Fibroblast of the aortic adventitia (primary cell): ENCODE measurements at regions not wholly inside any gene's neighbourhood (a gene's known extent, or its start where the extent isn't known, plus 50 kb on each side); places are given as distances from the start of the nearest gene placed in this dataset.
A peak's percentile ranks its signal among the peaks of the same experiment; 100 is the strongest.
"Not testable (repeated sequence)": the region's sequence is repeated elsewhere in the genome, so short reads cannot be mapped to it uniquely, and the experiment has no call there.

ENCODE experiments used
- DNase-seq: peaks from one replicate; pipeline ENCODE4 v3.0.0-alpha.2; 2010; ENCODE audit warnings: low read depth
- H3K4me3 ChIP-seq: 2 replicates; pipeline ENCODE4 v1.5.1; 2011; ENCODE audit warnings: low read depth, mild to moderate bottlenecking, control low read depth, low read length, moderate library complexity
- TF ChIP-seq, protein P1 (sequence below): IDR thresholded peaks from 2 replicates; pipeline ENCODE4 v1.5.1; 2011; ENCODE audit warnings: mild to moderate bottlenecking, low read length, control low read depth, inconsistent platforms; ENCODE audit not compliant: insufficient read depth

DNA sequence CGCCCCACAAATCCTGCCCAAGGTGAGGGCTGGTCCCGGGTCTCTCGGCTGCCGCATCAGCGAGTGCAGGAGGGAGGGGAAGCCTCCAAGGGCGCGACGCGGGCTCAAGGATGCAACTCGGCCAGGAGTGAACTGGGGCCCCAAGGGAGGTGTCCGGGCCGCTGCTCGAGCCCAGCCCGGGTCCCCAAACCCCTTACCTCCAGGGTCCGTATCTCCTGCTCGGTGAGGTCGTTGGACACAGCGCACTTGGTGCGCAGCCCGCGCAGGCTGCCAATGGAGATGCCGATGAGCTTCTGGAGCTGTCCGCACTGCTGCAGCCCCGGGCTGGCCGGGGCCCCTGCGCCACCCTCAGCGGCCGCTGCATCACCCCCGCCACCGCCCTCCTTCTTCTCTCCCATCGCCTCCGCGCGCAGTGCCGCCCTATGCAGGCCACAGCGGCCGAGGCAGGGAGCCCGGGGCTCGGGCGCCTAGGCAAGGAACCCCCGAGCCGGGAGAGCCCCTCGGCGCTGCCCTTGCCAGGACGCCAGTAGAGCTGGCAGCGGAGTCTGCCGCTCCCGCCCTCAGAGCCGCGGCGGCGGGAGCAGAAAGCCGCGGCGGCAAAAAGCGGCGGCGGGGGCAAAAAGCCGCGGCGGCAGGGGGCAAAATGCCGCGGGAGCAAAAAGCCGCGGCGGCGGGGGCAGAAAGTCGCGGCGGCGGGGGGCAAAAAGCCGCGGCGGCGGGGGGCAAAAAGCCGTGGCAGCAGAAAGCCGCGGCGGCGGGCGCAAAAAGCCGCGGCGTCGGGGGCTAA is 135.1 kb downstream of the ZNF92 start:
- not testable (repeated sequence) for DNase-seq
- H3K4me3 ChIP-seq: peak overlapping the region; percentile 49

DNA sequence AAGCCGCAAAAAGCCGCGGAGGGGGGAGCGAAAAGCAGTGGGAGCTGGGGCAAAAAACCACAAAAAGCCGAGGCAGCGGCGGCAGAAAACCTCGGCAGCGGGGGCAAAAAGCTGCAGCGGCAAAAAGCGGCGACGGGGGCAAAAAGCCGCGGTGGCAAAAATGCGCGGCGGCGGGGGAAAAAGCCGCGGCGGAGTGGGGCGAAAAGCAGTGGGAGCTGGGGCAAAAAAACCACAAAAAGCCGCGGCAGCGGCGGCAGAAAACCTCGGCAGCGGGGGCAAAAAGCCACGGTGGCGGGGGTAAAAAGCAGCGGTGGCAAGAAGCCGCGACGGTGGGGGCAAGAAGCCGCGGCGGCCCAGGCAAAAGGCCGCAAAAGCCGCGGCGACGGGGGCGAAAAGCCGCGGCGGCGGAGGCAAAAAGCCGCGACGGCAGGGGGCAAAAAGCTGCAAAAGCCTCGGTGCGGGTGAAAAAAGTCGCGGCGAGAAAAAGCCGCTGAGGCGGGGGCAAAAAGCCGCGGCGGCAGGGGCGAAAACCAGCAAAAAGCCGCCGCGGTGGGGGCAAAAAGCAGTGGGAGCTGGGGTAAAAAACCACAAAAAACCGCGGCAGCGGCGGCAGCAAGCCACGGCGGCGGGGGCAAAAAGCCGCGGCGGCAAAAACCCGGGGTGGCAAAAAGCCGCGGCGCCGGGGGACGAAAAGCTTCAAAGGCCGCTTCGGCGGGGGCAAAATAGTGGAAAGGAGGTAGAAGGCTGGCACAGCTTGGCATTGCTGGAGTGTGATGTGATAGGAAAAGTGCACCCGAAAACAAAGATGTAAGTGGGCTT is 135.9 kb downstream of the ZNF92 start:
- TF ChIP-seq, protein P1, sequence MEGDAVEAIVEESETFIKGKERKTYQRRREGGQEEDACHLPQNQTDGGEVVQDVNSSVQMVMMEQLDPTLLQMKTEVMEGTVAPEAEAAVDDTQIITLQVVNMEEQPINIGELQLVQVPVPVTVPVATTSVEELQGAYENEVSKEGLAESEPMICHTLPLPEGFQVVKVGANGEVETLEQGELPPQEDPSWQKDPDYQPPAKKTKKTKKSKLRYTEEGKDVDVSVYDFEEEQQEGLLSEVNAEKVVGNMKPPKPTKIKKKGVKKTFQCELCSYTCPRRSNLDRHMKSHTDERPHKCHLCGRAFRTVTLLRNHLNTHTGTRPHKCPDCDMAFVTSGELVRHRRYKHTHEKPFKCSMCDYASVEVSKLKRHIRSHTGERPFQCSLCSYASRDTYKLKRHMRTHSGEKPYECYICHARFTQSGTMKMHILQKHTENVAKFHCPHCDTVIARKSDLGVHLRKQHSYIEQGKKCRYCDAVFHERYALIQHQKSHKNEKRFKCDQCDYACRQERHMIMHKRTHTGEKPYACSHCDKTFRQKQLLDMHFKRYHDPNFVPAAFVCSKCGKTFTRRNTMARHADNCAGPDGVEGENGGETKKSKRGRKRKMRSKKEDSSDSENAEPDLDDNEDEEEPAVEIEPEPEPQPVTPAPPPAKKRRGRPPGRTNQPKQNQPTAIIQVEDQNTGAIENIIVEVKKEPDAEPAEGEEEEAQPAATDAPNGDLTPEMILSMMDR: no peak
- H3K4me3 ChIP-seq: peak overlapping the region; percentile 49
- no peak for DNase-seq

GRCh38 chr7:65510187-65510538 is 136.5 kb downstream of the ZNF92 start:
- not testable (repeated sequence) for H3K4me3 ChIP-seq, DNase-seq

DNA sequence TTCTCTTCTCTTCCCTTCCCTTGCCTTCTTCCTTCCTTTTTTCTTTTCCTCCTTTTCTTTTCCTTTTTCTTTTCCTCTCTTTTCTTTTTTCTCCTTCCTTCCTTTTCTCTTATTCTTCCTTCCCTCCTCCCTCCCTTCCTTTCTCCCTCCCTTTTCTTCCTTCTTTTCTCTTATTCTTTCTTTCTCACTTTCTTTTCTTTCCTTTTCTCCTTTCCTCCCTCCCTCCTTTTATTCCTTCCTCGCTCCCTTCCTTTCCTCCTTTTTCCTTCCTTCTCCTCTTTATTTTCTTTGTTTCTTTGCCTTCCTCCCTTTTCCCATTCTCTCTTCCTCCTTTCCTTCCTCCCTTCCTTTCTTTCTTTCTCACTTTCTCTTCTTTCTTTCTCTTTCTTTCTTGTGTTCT is 146.1 kb downstream of the ZNF92 start:
- H3K4me3 ChIP-seq, DNase-seq: not testable (repeated sequence)

- not testable (repeated sequence) for DNase-seq, H3K4me3 ChIP-seq
Measured at GRCh38 chr7:65545465-65546161, 172.0 kb downstream of the ZNF92 start.

GRCh38 chr7:65549589-65550443 is 176.2 kb downstream of the ZNF92 start:
- DNase-seq, H3K4me3 ChIP-seq: not testable (repeated sequence)

DNA sequence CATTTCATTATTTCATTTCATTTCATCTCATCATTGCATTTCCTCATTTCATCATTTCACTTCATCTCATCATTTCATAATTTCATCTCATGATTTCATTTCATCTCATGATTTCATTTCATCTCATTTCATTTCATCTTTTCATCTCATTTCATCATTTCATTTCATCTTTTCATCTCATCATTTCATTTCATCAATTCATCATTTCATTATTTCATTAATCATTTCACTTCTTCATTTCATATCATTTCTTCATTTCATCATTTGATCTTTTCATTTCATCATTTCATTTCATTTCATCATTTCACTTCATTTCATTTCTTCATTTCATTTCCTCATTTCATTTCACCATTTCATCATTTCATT is 176.8 kb downstream of the ZNF92 start:
- DNase-seq, H3K4me3 ChIP-seq: not testable (repeated sequence)

DNA sequence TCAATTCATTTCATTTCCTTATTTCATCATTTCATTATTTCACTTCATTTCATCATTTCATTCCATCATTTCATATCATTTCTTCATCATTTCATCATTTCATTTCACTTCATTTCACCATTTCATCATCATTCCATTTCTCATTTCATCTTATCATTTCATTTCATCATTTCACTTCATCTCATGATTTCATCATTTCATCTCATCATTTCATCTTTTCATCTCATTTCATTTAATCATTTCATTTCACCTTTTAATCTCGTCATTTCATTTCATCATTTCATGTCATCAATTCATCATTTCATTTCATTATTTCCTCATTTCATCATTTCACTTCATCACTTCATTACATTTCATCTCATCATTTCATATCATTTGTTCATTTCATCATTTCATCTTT is 177.4 kb downstream of the ZNF92 start:
- not testable (repeated sequence) for H3K4me3 ChIP-seq, DNase-seq

DNA sequence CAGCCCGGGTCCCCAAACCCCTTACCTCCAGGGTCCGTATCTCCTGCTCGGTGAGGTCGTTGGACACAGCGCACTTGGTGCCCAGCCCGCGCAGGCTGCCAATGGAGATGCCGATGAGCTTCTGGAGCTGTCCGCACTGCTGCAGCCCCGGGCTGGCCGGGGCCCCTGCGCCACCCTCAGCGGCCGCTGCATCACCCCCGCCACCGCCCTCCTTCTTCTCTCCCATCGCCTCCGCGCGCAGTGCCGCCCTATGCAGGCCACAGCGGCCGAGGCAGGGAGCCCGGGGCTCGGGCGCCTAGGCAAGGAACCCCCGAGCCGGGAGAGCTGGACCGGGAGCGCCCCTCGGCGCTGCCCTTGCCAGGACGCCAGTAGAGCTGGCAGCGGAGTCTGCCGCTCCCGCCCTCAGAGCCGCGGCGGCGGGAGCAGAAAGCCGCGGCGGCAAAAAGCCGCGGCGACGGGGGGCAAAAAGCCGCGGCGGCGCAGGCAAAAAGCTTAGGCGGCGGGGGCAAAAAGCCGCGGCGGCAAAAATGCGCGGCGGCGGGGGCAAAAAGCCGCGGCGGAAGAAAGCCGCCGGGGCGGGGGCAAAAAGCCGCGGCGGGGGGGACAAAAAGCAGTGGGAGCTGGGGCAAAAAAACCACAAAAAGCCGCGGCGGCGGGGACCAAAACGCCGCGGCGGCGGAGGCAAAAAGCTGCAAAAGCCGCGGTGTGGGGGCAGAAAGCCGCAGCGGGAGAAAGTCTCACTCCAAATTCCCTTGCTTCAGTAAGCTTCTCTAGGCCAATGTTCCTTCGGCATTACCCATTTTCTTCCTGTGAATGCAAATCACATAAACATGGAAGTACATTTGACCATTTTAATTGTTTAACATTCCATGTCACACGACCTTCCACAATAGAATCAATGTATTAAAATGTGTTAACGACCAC is 181.2 kb downstream of the ZNF92 start:
- not testable (repeated sequence) for DNase-seq, H3K4me3 ChIP-seq

- H3K4me3 ChIP-seq, DNase-seq: not testable (repeated sequence)
Measured at GRCh38 chr7:65558584-65558983, 184.9 kb downstream of the ZNF92 start.

- not testable (repeated sequence) for DNase-seq, H3K4me3 ChIP-seq
Measured at GRCh38 chr7:65561786-65562372, 188.2 kb downstream of the ZNF92 start.

- H3K4me3 ChIP-seq: not testable (repeated sequence)
Measured at GRCh38 chr7:65562522-65562921, 188.9 kb downstream of the ZNF92 start.

DNA sequence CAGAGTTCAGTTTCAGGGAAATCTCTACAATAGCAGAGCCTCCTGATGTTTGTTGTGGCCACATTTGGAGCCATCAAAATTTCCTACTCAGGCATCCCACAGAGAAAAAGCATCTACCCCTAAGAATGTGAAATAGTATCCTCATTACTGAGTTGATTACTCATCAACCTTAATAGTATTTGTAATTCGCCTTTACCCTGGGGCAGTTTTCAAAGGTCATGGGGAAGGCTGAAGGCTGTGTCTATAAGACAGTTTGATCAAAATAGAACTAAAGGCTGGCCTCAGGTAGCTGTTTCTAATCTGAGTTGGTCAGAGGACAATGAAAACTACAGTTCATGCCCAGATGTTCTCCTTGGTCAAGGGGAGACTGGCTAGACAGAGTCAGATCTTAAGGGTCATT is 189.7 kb downstream of the ZNF92 start:
- DNase-seq, H3K4me3 ChIP-seq: not testable (repeated sequence)

More at GRCh38 chr7:65562522-65562921, 188.9 kb downstream of the ZNF92 start:
- DNase-seq: not testable (repeated sequence)

DNA sequence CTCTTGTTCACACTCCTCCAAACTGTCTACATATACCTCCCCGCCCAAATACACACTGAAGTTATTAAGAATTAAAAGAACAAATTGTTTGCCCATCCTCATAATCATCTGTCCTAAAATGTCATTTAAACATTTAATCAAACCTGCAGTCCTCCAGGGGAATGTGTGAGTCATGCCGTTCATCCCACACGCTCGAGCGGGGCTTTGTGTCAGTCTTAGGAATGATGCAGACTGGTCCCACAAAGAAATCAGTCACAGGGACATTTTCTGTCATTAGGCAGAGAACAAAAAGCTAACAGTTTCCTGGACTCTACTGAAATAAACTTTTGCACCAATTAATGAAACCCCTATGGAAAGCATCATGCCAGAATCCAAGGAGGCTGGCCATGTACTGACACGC is 194.6 kb downstream of the ZNF92 start:
- not testable (repeated sequence) for DNase-seq, H3K4me3 ChIP-seq

DNA sequence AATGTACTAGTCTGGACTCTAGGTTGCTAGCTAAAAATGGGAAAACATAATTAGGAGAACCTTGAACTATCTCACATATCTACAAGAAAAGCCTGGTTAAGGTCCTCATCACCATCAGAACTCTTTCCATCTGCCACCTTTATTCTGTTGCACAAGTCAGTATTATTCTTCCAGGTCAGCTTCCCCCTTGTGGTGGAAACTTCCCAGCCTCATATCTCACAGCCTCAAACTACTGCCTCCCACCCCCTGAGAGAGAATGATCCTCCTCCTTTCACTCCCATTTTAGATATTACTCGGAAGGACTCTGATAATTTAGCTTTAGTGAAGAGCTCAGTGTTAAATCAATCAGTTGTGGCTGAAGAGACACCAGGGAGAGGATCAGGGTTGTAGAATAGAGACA is 197.3 kb downstream of the ZNF92 start:
- DNase-seq, H3K4me3 ChIP-seq: not testable (repeated sequence)

DNA sequence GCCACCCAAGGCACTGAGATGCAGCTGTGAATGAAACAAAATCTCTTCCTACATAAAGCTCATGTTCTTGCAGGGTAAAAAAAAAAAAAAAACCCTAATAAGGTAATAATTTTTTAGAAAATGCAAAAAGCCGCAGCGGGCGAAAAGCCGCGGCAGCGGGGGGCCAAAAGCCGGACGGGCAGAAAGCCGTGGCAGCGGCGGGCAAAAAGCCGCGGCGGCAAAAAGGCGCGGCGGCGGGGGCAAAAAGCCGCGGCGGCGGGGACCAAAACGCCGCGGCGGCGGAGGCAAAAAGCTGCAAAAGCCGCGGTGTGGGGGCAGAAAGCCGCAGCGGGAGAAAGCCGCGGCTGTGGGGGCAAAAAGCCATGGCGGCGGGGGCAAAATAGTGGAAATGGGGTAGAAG is 198.9 kb downstream of the ZNF92 start:
- H3K4me3 ChIP-seq, DNase-seq: not testable (repeated sequence)
